Stimulated activated CD4-positive, alpha-beta T cell treated with anti-CD3 and anti-CD28 coated beads, TNF-alpha, amount 100 ng/mL, for 4 hours (primary cell): ENCODE measurements at regions not wholly inside any gene's neighbourhood (a gene's known extent, or its start where the extent isn't known, plus 50 kb on each side); places are given as distances from the start of the nearest gene placed in this dataset.

Experiments used
- DNase-seq, 3 experiments: peaks; one replicate each; pipeline ENCODE4 v3.0.0-alpha.2; 2020; ENCODE audit warnings: low read depth in 3 of 3

DNA sequence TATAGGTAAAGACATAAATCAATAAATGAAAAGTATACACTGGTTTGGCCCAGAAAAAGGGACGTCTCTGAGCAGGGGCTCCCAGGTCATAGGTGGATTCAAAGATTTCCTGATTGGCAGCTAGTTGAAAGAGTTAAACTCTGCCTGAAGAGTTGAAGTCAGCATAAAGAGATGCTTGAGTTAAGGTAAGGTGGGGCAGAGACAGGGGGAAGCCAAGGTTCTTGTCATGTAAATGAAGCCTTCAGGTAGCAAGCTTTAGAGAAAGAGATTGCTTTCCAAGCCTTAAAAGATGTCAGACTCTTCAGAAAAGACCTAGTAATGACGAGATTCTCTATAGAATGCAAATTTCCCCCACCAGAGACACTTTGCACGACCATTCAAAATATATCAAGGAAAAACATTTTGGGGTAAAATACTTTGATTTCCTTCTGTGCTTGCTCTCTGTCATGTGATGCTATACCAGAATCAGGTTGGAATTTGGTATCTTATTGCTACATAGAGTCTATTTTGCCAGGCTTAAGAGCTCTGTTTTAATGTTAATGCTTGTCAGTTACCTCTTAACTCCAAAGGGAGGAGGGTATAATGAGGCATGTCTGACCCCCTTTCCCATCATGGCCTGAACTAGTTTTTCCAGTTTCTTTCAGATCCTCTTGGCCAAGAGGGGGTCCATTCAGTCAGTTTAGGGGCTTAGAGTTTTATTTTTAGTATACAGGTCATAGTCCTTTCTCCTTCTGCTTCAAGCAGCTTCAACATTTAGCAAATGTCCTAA lies 429.6 kb downstream of the ADRA2A start:
- DNase-seq = no peak

DNA sequence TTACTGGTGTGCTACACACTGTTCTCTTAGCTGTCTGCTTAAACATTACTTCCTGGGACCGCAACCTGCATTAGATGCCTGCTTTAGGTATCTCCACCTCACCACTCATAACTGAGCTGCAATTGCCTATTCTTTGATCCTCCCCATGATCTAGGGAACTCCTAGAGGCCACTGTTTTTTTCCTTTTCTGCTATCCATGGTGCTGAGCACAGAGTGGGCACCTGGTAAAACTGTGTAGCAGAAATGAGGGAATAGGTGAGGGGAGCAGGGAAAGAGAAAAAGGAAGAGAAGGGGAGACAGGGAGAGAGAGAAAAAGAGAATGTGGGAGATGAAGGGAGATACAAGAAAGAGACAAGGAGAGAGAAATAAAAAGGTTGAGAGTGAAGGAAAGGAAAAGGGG lies 434.9 kb downstream of the ADRA2A start:
- no peak for DNase-seq

DNA sequence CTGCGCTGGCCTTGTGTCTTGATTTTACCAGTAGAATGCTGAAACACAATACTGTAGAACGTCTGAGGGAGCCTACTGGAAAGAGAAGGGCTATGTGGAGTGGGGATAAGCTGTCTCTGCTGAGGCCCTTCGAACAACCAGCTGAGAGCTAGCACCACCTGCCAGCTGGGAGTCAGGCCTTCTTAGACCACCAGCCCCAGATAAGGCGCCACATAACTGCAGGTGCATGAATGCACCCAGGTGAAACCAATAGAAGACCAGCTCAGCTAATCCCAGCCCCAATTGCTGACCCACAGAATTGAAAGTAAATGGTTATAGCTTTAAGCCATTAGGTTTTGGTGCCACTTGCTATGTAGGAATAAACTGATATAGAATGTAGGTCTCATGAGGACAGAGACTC lies 438.4 kb downstream of the ADRA2A start:
- no peak for DNase-seq

DNA sequence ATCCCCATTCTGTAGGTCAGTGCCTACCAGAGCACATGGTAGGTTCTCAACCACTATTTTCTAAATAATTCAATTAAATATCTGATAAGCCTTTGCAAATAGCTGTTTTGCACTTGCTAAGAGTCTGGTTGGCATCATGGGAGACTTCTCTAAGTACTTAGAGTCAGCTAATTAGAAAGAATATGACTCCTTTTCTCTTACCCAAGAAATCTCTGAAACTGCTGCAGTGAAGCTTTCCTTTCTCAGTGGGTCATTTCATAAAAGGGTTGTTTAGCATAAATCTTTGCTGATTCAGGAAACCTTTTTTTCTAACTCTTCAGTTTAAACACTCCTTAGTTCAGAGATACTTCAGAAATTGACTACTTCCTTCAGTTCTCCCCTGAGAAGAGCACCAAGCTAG lies 438.9 kb downstream of the ADRA2A start:
- DNase-seq = no peak

DNA sequence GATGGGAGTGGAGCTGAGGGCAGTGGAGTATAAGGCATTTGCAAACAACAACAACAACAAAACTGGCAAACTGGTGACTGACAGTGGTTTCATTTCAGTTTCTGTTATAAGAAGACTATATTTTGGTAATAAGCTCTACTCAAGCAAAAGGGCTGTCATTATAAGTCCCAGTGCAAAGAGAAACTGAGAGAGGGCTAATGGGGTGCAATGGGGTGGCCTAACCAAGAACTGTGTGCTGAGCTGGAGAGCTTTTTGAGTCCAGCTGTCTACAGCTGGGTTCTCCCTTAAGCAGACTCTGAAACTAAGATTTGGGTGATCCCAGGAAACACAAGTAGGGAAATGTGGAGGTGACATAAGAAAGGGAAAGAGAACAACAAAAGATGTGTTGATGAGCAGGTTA lies 439.3 kb downstream of the ADRA2A start:
- no peak for DNase-seq

DNA sequence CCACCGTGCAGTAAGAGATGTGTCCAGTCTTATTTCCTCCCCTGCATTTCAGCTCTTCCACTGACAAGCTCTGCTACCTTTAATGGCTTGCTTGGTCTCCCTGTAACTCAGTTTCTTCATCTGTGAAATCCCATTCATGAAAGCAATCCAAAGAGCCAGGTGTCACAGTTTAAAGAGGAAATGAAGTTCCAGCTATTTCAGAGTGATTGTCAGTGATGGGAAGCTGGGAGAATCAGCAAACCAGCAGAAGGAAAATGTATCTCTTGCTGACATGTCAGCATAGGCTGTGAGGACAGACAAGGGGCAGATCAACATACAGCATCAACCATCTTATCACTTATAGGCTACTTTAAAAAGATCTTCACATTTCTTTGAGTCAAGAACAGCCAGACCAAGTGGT lies 445.3 kb downstream of the ADRA2A start:
- DNase-seq = no peak

DNA sequence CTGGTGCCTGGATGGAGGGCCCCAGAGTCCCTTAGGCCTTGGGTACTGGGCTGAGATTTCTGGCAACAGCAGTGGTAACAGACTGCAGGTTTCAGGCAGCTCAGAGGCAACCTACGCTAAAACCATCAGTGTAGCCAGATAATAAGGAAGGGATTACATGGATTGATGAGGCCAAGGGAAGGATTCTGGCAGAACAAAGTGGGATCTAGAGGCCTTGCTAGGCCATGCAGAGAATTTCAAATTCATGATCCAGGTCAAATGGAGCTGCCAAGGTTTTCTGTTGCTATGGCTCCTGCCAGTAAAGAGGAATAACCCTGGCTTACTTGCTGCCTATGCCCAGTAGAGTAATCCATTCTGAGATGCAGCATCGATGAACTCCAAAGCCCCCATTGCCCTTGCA lies 445.7 kb downstream of the ADRA2A start:
- DNase-seq = no peak

DNA sequence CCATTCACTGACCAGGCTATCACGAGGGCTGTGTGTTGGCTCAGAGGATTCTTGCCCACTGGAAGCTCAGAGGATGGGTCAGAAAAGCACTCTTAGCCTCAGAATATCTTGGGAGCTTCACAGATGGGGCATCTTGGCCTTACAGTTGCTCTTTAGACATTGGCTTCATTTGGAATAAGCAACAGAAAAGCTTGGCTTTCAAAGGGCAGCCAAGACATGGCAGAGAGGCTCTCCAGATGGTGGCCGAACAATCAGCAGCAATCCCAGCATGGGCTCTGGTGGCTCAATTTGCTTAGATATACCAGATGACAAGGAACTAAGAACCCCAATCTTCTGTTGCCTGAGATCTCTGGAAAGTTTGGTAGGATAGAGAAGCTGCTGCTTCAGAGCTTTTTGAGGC lies 446.2 kb downstream of the ADRA2A start:
- DNase-seq = no peak

DNA sequence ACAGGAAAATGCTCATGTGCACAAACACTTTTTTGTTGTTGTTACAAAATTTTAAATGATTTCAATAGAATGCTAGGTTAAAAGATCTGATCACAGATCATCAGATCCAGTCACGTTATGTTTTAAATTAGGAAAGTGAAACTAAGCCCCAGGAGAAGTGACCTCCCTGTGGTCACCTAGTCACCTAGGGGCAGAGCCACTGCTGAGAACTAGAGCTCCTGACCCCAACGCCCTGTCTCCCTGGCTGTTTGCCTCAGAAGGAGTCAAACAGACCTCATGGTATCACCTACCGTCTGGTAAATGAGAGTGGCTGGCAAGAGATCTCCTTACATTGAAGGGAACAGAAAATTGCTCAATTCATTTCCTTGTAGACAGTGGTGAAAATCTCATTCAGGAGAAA lies 447.3 kb downstream of the ADRA2A start:
- DNase-seq = no peak

DNA sequence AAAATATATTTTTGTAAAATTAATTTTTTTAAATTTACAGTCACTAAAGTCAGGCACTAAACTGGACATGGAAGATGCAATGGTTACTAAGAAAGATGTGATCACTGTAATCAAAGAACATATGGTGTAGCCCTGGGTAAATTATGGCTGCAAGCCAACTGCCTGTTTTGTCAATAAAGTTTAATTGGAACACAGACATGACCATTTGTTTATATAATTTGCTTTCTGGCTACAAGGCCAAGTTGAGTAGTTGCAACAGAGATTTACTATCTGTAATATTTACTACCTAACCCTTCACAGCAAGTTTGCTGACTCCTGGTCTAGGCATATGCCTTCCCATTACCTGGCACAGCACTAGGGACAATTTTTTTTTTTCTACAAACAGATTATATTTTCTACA lies 448.9 kb downstream of the ADRA2A start:
- no peak for DNase-seq

DNA sequence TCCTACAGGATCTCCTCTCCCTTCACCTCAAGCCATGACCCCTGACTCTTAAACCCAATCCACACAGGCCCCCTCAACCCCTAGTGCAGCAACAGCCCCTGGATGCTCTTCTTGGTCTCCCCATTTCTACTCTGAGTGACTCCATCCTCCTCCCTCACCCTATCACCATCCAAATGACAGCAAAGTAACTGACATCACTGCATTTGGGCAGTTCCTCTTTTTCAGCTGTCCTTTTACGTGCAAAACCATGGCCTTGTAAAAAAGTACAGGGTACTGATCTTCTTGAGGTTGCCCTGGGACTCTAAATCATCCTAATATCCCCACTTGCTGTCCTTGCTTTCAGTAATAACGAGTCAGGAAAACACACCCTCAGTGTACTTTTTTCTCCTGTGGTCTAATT lies 454.9 kb downstream of the ADRA2A start:
- DNase-seq = no peak

DNA sequence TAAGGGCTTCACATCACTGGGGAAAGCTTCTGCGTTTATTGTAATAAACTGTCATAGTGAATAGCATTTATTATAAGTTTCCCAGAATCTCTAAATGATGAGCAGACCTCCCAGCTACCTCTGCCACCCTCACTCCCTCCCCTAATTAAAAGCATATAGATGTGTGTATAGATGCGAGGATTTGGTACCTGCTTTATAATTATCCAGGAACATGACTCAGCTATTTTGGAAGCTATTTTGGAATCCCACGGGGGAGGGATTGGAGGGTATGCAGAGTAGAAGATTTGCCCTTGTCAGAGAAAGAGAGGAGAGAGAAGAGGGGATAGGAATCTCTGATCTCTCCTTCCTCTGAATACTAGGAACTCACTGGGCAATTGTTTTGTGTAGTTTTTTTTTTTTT lies 455.3 kb downstream of the ADRA2A start:
- no peak for DNase-seq

DNA sequence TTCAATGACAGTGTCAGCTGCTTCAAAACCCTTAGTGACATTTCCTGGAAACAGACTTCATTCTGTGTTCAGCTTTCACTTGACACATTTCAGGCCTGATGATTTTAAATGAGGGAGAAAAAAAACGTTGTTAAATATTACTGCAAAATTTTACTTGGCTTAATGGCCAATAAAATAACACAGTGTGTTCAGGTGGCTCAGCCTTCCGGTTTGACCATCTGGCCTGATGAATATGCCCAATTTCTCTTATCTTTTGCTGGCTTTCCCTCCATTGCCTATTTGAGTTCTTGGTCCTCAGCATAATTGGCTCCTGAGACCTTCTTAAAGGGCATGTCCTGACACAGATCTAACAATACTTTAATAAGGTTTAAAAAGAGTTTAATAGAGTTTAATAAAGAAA lies 462.4 kb downstream of the ADRA2A start:
- no peak for DNase-seq

DNA sequence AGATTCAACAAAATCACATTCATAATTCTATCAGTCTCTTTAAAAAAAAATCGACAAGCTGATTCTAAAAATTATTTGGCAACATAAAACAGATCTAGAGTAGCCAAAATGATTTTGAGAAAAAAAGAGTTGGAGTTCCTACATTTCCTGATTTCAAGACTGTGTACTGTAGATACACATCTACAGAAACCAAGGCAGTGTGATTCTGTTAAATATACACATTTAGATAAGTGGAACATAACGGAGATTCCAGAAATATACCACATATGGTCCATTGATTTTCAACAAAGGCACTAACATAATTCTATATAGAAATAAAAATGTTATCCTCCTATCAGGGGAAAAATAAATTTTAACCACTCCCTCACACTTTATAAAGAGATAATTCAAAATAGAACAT lies 467.0 kb downstream of the ADRA2A start:
- no peak for DNase-seq

DNA sequence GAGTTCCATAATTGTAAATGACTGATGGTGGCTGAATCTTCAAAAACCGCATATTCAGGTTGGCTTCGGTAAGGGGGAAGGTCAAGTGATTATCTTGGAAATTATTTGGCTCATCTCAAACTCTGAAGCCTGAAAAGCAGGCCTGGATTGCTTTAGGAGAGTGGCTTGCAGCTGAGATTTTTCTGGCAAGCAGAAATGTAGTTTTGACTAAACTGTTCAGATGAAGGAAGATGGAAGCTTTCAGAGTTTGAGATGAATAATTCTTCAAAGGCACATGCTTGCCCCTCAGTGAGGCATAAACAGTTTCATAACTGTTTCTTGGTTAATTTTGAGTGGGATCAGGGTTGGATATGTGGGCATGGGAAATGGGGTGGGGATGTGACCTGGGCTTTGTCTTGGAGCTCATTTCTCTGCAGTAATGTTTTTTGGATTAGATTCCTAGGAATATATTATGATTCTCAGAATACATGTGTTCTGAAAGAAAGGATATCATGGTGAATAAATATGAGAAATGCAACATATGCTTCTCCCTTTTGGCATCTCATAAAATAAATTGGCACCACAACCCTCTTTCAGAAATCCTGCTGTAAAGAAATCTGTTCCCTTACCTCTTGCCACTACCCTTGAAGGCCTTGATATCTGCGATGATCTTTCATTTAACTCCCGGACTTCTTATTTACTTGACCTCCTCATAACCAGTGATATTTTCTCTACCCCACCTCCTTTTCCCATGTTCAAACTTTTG lies 469.2 kb downstream of the ADRA2A start:
- DNase-seq = no peak

DNA sequence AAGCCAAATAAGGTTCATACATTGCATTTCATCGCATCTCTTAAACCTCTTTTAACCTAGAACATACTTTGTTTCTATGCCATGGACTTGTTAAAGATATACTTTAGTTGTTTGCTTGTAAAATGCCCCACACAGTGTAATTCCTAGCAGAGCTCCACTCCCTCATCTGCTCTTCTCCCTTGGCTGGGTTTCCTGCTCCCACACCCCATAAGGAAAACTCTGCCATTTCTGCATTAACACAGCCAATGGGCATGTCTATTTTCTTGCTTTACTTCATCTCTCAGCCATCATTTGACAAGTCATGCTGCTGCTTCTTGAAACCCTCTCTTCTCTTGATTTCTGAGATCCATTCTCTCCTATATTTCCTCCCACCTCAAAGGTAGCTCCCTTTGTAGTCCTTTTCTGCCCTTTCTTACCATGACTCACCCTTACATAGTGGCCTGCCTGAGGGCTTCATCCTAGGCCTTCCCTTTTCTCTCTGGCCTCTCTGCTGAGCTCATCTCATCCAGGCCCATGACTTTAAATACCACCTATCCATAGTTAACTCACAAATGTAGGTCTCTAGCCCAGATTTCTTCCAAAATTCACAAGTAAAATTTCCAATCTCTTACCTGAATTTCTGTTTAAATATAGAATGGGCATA lies 471.4 kb downstream of the ADRA2A start:
- DNase-seq = no peak

DNA sequence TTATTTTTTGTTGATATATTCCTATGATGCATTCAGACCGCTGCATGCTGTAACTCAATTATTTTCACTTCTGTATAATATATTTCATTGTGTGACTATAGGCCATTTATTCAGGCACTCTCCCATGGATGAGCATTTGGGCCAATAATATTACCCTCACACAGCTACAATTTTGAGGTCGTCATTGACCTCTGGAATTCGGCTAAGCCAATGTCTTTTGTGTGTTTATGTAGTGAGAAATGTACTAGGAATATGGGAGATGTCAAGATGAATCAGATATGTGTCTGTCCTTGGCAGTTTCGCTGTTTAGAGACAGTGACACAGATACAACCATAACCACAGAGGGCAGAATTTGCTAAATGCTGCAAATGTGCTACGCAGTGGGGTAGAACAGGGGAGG lies 474.2 kb downstream of the ADRA2A start:
- no peak for DNase-seq

DNA sequence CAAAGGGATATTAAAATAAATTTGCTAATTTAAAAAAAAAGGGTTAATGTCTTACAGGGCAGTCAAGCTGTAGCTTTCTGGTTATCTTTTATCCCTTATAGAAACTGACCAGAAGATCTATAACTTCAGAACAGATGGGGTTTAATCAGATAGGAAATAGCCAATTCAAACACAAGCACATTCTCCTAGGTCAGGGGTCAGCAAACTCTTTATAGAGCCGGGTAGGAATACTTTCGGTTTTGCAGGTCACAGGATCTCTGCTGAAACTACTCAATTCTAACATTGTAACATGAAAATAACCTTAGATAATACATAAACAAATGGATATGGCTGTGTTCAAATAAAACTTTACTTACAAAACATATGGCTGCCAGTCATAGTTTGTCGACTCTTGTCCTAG lies 479.8 kb downstream of the ADRA2A start:
- no peak for DNase-seq

DNA sequence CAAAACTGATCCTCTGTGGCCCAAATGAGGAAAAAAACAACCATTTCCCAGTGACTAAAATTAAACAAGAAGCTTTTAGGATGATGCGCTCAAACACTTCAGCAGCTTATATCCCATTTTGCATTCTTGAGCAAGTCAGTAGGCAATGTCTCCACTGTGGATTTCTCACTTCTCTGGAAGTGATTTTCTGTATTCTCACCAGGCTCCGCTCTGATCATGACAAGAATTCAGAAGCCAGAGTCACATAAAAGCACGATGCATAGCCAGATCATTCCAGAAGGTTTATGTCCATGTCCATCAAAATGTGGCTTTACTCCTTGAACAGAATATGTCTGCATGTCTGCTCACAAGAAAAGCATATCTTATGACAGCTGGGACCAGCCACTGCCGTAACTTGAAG lies 481.4 kb downstream of the ADRA2A start:
- DNase-seq = no peak

DNA sequence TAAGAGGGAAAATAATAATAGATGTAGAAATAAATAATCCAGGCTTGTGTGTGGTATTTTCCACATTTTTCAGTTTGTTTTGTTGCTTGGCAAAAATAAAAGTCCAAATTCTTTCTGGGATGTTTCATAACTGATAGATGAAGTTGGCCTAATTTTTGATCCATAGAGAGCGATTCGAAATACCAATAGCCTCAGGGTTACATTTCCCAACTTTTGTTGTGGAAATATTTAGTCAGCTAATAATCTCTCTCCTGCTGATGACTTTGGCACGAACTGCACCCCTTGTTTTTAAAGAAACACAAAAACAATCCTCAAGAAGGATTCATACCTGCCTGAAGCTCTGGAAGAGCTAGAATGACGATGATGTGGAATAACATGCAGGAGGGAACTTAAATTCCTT lies 483.2 kb downstream of the ADRA2A start:
- no peak for DNase-seq

DNA sequence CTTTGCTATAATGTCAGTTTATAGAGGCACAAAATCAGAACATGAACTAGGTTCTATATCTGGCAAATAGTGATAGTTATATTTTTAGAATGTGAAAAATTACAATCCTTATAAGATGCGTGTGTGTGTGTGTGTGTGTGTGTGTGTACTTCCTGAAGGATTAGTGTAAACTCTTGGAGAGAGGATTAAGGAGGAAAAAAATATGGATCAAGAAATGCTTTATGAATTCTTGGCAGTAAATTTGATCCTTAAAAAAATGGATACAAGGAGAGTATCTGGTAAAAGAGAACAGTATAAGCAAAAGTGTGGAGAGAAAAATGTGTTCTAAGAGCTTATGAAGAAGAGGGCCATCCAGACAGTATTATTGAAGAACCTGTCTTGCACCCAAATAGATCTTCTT lies 484.3 kb downstream of the ADRA2A start:
- DNase-seq = no peak

DNA sequence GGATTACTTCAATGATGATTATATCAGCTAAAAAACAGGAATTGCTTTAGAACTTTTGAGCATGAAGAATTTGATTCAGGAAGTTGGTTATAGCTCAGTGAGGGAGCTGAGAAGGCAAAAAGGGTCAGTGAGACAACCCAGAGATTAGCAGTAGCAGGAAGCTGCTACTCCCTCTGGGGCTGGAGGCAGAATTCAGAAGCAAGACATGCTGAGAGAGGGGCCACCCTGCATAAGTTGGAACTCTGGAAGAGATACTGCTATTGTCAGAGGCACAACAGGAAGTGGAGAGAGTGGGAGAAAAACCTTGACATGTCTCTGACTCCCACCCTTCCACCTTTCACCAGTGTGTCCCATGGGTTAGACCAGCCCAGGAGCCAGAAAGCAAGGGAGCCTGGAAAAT lies 488.7 kb downstream of the ADRA2A start:
- no peak for DNase-seq

DNA sequence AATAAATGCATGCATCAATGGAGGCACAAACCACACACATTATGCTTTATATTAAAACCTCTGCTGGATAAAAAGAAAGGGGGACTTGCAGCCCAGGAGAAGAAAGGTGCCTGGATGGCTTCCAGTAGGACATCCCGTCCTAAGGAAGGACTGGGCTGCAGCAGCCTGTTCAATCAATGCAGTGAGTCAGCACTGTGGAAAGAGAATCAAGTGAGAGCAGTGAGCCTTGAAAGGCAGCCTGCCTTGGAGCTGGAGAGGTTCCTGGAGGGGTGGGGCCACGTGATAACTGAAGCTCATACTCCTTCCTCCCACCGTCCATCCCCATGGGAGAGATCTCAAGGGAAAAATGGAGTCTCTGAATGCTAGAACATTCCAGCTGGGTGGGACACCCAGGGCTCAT lies 501.2 kb downstream of the ADRA2A start:
- no peak for DNase-seq
